K562 (cell line): ENCODE measurements at regions not wholly inside any gene's neighbourhood (a gene's known extent, or its start where the extent isn't known, plus 50 kb on each side); places are given as distances from the start of the nearest gene placed in this dataset.

Source experiments
- ATAC-seq: fragments of 200-7000 bp; cut with Tn5 transposase; 3 replicates; pipeline ENCODE4 v1.9.1; 2020; ENCODE audit warnings: moderate library complexity
- BruUV-seq: library from RNA; stranded (reverse); fragments of 400-500 nt; replicated peaks from 2 replicates; lab custom pipeline; 2021; lab: Mats Ljungman, UMichigan
- CTCF ChIA-PET: fragments of 300-600 bp; formaldehyde crosslinking; extraction: SDS; loops from one replicate; lab custom pipeline; 2021; ENCODE audit warnings: low intra/inter-chr PET ratio; lab: Yijun Ruan, JAX
- POLR2A ChIA-PET: fragments of 300-600, 350-650 bp; sonication (Branson Sonifier 250); formaldehyde crosslinking; extraction: SDS; loops from one replicate; lab custom pipeline; 2021; ENCODE audit warnings: antibody characterized with exemption, inconsistent platforms; lab: Yijun Ruan, JAX
- DNase-seq, 4 experiments: peaks; one replicate each; pipeline versions ENCODE4 v3.0.0 to v3.0.0-alpha.2; 2011 to 2018; ENCODE audit warnings: low spot score in 3 of 4, mixed read lengths in 3 of 4; ENCODE audit errors: extremely low read depth in 1 of 4
- FAIRE-seq: peaks from 2 replicates; lab custom pipeline; 2011; peaks lifted over from hg19 to GRCh38; lab: Jason Lieb, UNC
- H2AFZ ChIP-seq: 2 replicates; pipeline ENCODE4 v1.6.0; 2011; ENCODE audit warnings: low read depth, low read length, control low read depth, inconsistent platforms
- H3K27ac ChIP-seq: fragments of 200-600 bp; 3 replicates; pipeline ENCODE4 v1.8.0; 2011; ENCODE audit warnings: low read depth, mild to moderate bottlenecking, control low read depth, inconsistent platforms, low read length, moderate library complexity, mixed read lengths; ENCODE audit errors: extremely low read depth
- H3K27me3 ChIP-seq, 2 experiments: fragments of 300-600 bp in 1 of 2; 2 replicates in 1 of 2; 3 replicates in 1 of 2; pipeline versions ENCODE4 v1.6.0 to v1.8.0; 2011; ENCODE audit warnings: inconsistent platforms in 2 of 2, low read length in 2 of 2, mild to moderate bottlenecking in 1 of 2, mixed read lengths in 1 of 2, moderate library complexity in 1 of 2; ENCODE audit not compliant: control insufficient read depth in 2 of 2, insufficient read depth in 2 of 2
- H3K36me3 ChIP-seq: fragments of 300-600 bp; 3 replicates; pipeline ENCODE4 v1.8.0; 2011; ENCODE audit warnings: mild to moderate bottlenecking, low read length, inconsistent platforms; ENCODE audit not compliant: control insufficient read depth, insufficient read depth
- H3K4me1 ChIP-seq, 2 experiments: fragments of 200-600 bp in 1 of 2; replicated peaks in 1 of 2; 2 replicates in 1 of 2; 3 replicates in 1 of 2; pipeline versions ENCODE4 v1.5.1 to v1.8.0; 2011; ENCODE audit warnings: inconsistent platforms in 2 of 2, low read length in 2 of 2, mild to moderate bottlenecking in 1 of 2, mixed read lengths in 1 of 2, moderate library complexity in 1 of 2; ENCODE audit not compliant: control insufficient read depth in 2 of 2, insufficient read depth in 2 of 2
- H3K4me2 ChIP-seq: 2 replicates; pipeline ENCODE4 v1.6.1; 2011; ENCODE audit warnings: low read length, control low read depth, inconsistent platforms, mixed read lengths; ENCODE audit not compliant: insufficient read depth
- H3K4me3 ChIP-seq: fragments of 200-600 bp; sonication (generic), shearing (Covaris generic); 2 replicates; pipeline ENCODE4 v1.5.1; 2016; ENCODE audit warnings: control low read depth, inconsistent platforms
- H3K79me2 ChIP-seq: fragments of 200-600 bp; 3 replicates; pipeline ENCODE4 v1.8.0; 2011; ENCODE audit warnings: low read length, inconsistent platforms; ENCODE audit not compliant: control insufficient read depth, insufficient read depth
- H3K9ac ChIP-seq, 2 experiments: 2 replicates each; pipeline versions ENCODE4 v1.6.0 to v1.6.1; 2011; ENCODE audit warnings: low read depth in 2 of 2, low read length in 2 of 2, control low read depth in 1 of 2, inconsistent platforms in 1 of 2, mild to moderate bottlenecking in 1 of 2, mixed read lengths in 1 of 2; ENCODE audit not compliant: insufficient read depth in 1 of 2
- H3K9me1 ChIP-seq: one replicate; pipeline ENCODE4 v1.6.0; 2011; ENCODE audit warnings: inconsistent platforms, mild to moderate bottlenecking, low read length, moderate library complexity; ENCODE audit not compliant: control insufficient read depth, insufficient read depth
- H3K9me3 ChIP-seq: replicated peaks from 2 replicates; pipeline ENCODE4 v1.5.1; 2011; ENCODE audit warnings: low read depth, low read length, inconsistent platforms; ENCODE audit not compliant: control insufficient read depth, insufficient read depth
- H4K20me1 ChIP-seq: replicated peaks from 2 replicates; pipeline ENCODE4 v1.6.1; 2011; ENCODE audit warnings: low read length, inconsistent platforms, mixed read lengths; ENCODE audit not compliant: control insufficient read depth, insufficient read depth
- ATF4 ChIP-seq: fragments of 450-650 bp; formaldehyde crosslinking; IDR thresholded peaks from 2 replicates; pipeline ENCODE4 v1.4.0; 2022; ENCODE audit warnings: mild to moderate bottlenecking, moderate library complexity
- ETV5 ChIP-seq: sonication (generic); formaldehyde crosslinking; IDR thresholded peaks from 2 replicates; pipeline ENCODE4 v1.4.0; 2020; ENCODE audit warnings: low read depth, mild to moderate bottlenecking, missing genetic modification reagents
- MAFF ChIP-seq: IDR thresholded peaks from 2 replicates; pipeline ENCODE4 v1.6.1; 2012; ENCODE audit warnings: low read length, improper control_type of control experiment
- NFE2L1 ChIP-seq: fragments of 450-650 bp; IDR thresholded peaks from 2 replicates; pipeline ENCODE4 v1.6.1; 2016; ENCODE audit warnings: missing genetic modification characterization, low read depth, mild to moderate bottlenecking, missing compliant biosample characterization, moderate library complexity, borderline replicate concordance
- ZNF830 ChIP-seq: fragments of 250-450 bp; sonication (Bioruptor Pico); IDR thresholded peaks from 2 replicates; pipeline ENCODE4 v1.5.0; 2021; ENCODE audit warnings: mild to moderate bottlenecking
- WGBS: fragments of 100-300 bp; shearing (Covaris generic); methylation state at CpG from one replicate; pipeline ENCODE4 v1.1.6; 2016; ENCODE audit warnings: low coverage, mixed read lengths; ENCODE audit not compliant: insufficient coverage; ENCODE audit errors: missing lambda C conversion rate; 5-methylcytosine and 5-hydroxymethylcytosine counted together
- in situ Hi-C: fragments of 300-500 bp; cut with MboI; formaldehyde crosslinking; loops from 4 replicates; pipeline ENCODE4 v1.15.0; 2018; ENCODE audit warnings: inconsistent platforms, mixed read lengths
- intact Hi-C: fragments of 100-400 bp; cut with micrococcal nuclease; formaldehyde crosslinking; loops from 2 replicates; pipeline ENCODE4 v1.14.2; 2022
- TF ChIP-seq, protein P1 (sequence below): fragments of 450-650 bp; IDR thresholded peaks from 2 replicates; pipeline ENCODE4 v1.6.1; 2016; ENCODE audit warnings: mild to moderate bottlenecking, moderate library complexity
- TF ChIP-seq, protein P2 (sequence below): IDR thresholded peaks from 2 replicates; pipeline ENCODE4 v1.6.1; 2014; ENCODE audit warnings: antibody characterized with exemption

DNA sequence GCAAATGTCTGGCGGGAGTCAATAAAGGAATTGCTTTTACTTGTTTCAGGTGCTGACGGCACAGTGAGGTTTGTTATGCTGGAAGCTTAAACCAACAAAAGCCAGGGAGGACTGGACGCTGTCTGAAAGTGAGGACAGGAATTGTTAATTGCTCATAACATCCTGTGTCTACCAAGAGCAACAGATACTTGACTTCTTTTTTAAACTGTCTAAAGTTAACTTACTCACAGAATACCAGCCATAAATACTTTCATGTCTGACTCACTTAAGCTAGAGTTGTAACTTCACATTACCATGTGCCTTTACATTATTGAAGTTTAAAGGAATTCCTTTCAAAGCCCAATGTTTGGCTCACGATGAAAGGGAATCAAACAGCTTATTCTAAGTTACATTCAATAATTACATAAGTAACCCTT is 252.7 kb upstream of the SHH start:
- intact Hi-C loops (no loop called here), in situ Hi-C loops (no loop called here)
- no peaks in the 10 kb centered on the region for H3K79me2 ChIP-seq
- POLR2A ChIA-PET, result interaction anchor here (1.1 kb wide), 1 partner anchor 18 kb away, joined by 3 read pairs; no protein-coding TSS in a partner anchor
- H3K27me3 ChIP-seq, result peaks cover 23 to 74% of the 10 kb centered on the region in 2 experiments
- no peak overlapping the region for H3K9ac ChIP-seq
- H3K4me3 ChIP-seq, result no peak overlapping the region
- no peak overlapping the region for H3K27ac ChIP-seq
- DNase-seq (no peak), FAIRE-seq (no peak), ATAC-seq (no peak)
- BruUV-seq, result no TSS peak
- H3K9me1 ChIP-seq, result no peaks in the 10 kb centered on the region
- peaks cover 3% of the 10 kb centered on the region; the same call in 1 of the 2 replicates for H3K9me3 ChIP-seq
- no peak overlapping the region for H2AFZ ChIP-seq
- CTCF ChIA-PET, result no interaction called here
- WGBS, result 2% methylated on average over 4 of the region's 4 CpGs
- H3K4me1 ChIP-seq, result no peaks in the 10 kb centered on the region
- no peaks in the 10 kb centered on the region for H4K20me1 ChIP-seq
- no peaks in the 10 kb centered on the region for H3K36me3 ChIP-seq
- H3K4me2 ChIP-seq, result no peak overlapping the region
- TF ChIP-seq, protein P1, sequence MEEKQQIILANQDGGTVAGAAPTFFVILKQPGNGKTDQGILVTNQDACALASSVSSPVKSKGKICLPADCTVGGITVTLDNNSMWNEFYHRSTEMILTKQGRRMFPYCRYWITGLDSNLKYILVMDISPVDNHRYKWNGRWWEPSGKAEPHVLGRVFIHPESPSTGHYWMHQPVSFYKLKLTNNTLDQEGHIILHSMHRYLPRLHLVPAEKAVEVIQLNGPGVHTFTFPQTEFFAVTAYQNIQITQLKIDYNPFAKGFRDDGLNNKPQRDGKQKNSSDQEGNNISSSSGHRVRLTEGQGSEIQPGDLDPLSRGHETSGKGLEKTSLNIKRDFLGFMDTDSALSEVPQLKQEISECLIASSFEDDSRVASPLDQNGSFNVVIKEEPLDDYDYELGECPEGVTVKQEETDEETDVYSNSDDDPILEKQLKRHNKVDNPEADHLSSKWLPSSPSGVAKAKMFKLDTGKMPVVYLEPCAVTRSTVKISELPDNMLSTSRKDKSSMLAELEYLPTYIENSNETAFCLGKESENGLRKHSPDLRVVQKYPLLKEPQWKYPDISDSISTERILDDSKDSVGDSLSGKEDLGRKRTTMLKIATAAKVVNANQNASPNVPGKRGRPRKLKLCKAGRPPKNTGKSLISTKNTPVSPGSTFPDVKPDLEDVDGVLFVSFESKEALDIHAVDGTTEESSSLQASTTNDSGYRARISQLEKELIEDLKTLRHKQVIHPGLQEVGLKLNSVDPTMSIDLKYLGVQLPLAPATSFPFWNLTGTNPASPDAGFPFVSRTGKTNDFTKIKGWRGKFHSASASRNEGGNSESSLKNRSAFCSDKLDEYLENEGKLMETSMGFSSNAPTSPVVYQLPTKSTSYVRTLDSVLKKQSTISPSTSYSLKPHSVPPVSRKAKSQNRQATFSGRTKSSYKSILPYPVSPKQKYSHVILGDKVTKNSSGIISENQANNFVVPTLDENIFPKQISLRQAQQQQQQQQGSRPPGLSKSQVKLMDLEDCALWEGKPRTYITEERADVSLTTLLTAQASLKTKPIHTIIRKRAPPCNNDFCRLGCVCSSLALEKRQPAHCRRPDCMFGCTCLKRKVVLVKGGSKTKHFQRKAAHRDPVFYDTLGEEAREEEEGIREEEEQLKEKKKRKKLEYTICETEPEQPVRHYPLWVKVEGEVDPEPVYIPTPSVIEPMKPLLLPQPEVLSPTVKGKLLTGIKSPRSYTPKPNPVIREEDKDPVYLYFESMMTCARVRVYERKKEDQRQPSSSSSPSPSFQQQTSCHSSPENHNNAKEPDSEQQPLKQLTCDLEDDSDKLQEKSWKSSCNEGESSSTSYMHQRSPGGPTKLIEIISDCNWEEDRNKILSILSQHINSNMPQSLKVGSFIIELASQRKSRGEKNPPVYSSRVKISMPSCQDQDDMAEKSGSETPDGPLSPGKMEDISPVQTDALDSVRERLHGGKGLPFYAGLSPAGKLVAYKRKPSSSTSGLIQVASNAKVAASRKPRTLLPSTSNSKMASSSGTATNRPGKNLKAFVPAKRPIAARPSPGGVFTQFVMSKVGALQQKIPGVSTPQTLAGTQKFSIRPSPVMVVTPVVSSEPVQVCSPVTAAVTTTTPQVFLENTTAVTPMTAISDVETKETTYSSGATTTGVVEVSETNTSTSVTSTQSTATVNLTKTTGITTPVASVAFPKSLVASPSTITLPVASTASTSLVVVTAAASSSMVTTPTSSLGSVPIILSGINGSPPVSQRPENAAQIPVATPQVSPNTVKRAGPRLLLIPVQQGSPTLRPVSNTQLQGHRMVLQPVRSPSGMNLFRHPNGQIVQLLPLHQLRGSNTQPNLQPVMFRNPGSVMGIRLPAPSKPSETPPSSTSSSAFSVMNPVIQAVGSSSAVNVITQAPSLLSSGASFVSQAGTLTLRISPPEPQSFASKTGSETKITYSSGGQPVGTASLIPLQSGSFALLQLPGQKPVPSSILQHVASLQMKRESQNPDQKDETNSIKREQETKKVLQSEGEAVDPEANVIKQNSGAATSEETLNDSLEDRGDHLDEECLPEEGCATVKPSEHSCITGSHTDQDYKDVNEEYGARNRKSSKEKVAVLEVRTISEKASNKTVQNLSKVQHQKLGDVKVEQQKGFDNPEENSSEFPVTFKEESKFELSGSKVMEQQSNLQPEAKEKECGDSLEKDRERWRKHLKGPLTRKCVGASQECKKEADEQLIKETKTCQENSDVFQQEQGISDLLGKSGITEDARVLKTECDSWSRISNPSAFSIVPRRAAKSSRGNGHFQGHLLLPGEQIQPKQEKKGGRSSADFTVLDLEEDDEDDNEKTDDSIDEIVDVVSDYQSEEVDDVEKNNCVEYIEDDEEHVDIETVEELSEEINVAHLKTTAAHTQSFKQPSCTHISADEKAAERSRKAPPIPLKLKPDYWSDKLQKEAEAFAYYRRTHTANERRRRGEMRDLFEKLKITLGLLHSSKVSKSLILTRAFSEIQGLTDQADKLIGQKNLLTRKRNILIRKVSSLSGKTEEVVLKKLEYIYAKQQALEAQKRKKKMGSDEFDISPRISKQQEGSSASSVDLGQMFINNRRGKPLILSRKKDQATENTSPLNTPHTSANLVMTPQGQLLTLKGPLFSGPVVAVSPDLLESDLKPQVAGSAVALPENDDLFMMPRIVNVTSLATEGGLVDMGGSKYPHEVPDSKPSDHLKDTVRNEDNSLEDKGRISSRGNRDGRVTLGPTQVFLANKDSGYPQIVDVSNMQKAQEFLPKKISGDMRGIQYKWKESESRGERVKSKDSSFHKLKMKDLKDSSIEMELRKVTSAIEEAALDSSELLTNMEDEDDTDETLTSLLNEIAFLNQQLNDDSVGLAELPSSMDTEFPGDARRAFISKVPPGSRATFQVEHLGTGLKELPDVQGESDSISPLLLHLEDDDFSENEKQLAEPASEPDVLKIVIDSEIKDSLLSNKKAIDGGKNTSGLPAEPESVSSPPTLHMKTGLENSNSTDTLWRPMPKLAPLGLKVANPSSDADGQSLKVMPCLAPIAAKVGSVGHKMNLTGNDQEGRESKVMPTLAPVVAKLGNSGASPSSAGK, result no peak
- TF ChIP-seq, protein P2, sequence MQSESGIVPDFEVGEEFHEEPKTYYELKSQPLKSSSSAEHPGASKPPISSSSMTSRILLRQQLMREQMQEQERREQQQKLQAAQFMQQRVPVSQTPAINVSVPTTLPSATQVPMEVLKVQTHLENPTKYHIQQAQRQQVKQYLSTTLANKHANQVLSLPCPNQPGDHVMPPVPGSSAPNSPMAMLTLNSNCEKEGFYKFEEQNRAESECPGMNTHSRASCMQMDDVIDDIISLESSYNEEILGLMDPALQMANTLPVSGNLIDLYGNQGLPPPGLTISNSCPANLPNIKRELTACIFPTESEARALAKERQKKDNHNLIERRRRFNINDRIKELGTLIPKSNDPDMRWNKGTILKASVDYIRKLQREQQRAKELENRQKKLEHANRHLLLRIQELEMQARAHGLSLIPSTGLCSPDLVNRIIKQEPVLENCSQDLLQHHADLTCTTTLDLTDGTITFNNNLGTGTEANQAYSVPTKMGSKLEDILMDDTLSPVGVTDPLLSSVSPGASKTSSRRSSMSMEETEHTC, result no peak
- TF ChIP-seq ETV5 (CRISPR knock-in tag), result no peak
- TF ChIP-seq NFE2L1 (tag), result no peak
- no peak for TF ChIP-seq ATF4 (CRISPR knock-in tag)
- no peak for TF ChIP-seq MAFF
- TF ChIP-seq ZNF830, result no peak
